Breast epithelium (tissue), 4 donors: ENCODE measurements at regions not wholly inside any gene's neighbourhood (a gene's known extent, or its start where the extent isn't known, plus 50 kb on each side); places are given as distances from the start of the nearest gene placed in this dataset.

ENCODE experiments used
- DNase-seq, 2 donors: peaks; one replicate each; pipeline ENCODE4 v3.0.0-alpha.2; 2019; ENCODE audit warnings: low spot score in 2 of 2
- H3K27ac ChIP-seq, 2 donors: fragments of 200-600 bp; sonication (generic) in 1 of 2; one replicate each; pipeline ENCODE4 v1.5.1; 2016 to 2019; ENCODE audit warnings: mild to moderate bottlenecking in 1 of 2
- H3K27me3 ChIP-seq, 2 donors: fragments of 200-600 bp; sonication (generic) in 1 of 2; one replicate each; pipeline versions ENCODE4 v1.5.1 to v1.6.0; 2017 to 2019; ENCODE audit warnings: control low read depth in 1 of 2, mild to moderate bottlenecking in 1 of 2
- H3K36me3 ChIP-seq: fragments of 200-600 bp; one replicate; pipeline ENCODE4 v1.5.1; 2019
- H3K4me1 ChIP-seq, 2 donors: fragments of 200-600 bp; sonication (generic); one replicate each; pipeline ENCODE4 v1.5.1; 2016 to 2019; ENCODE audit warnings: control low read depth in 1 of 2
- H3K4me3 ChIP-seq, 3 donors: fragments of 200-600 bp; sonication (generic); 1 replicate in 2 of 3; 2 replicates in 1 of 3; pipeline ENCODE4 v1.5.1; 2016 to 2019; ENCODE audit warnings: mild to moderate bottlenecking in 3 of 3, moderate library complexity in 2 of 3
- H3K9me3 ChIP-seq, 2 donors: fragments of 200-600 bp; sonication (generic) in 1 of 2; one replicate each; pipeline ENCODE4 v1.5.1; 2016 to 2019; ENCODE audit warnings: control low read depth in 1 of 2
- POLR2A ChIP-seq: fragments of 450-650 bp; IDR thresholded peaks from one replicate; pipeline ENCODE4 v1.6.1; 2016; ENCODE audit warnings: antibody characterized with exemption, mild to moderate bottlenecking, moderate library complexity
- POLR2AphosphoS5 ChIP-seq, 3 donors: sonication (generic); formaldehyde crosslinking; IDR thresholded peaks; one replicate each; pipeline ENCODE4 v1.6.1; 2017; ENCODE audit warnings: antibody characterized with exemption in 3 of 3
- intact Hi-C: fragments of 100-400 bp; cut with DNase I; formaldehyde crosslinking; loops from one replicate; pipeline ENCODE4 v1.15.1; 2023; ENCODE audit warnings: low total_unique reads
- TF ChIP-seq, protein P1 (sequence below), 3 donors: fragments of 450-650 bp; IDR thresholded peaks; one replicate each; pipeline ENCODE4 v1.5.1; 2016 to 2017; ENCODE audit warnings: antibody characterized with exemption in 3 of 3, mild to moderate bottlenecking in 3 of 3, moderate library complexity in 3 of 3

DNA sequence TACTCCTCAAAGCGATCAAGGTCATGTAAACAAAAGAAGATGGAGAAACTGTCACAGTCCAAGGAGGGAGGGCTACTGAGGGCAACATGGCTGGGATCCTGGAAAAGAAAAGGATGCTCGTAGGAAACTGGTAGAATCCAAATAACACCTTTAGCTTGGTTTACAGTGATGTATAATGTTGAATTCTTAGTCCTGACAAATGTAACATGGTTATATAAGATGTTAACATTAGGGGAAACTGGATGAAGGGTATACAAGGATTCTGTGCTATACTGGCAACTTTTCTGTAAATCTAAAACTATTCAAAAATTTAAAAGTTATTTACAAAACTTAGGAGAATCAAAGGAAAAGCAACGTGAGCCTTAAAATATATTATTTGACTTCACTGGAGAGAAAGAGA lies 257.0 kb downstream of the TTC32 start:
- no peak for DNase-seq
- Histone ChIP-seq H3K4me3 (no peak overlapping the region), H3K27ac (no peak overlapping the region), H3K4me1 (no peaks in the 10 kb centered on the region), H3K9me3 (no peaks in the 10 kb centered on the region), H3K36me3 (no peaks in the 10 kb centered on the region), H3K27me3 (no peaks in the 10 kb centered on the region)
- no peak for TF ChIP-seq POLR2A
- TF ChIP-seq, protein P1, sequence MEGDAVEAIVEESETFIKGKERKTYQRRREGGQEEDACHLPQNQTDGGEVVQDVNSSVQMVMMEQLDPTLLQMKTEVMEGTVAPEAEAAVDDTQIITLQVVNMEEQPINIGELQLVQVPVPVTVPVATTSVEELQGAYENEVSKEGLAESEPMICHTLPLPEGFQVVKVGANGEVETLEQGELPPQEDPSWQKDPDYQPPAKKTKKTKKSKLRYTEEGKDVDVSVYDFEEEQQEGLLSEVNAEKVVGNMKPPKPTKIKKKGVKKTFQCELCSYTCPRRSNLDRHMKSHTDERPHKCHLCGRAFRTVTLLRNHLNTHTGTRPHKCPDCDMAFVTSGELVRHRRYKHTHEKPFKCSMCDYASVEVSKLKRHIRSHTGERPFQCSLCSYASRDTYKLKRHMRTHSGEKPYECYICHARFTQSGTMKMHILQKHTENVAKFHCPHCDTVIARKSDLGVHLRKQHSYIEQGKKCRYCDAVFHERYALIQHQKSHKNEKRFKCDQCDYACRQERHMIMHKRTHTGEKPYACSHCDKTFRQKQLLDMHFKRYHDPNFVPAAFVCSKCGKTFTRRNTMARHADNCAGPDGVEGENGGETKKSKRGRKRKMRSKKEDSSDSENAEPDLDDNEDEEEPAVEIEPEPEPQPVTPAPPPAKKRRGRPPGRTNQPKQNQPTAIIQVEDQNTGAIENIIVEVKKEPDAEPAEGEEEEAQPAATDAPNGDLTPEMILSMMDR (IDR thresholded peaks at IDR 0.05): no peak
- TF ChIP-seq POLR2AphosphoS5 (IDR thresholded peaks at IDR 0.05): no peak
- intact Hi-C loops: no loop called here

- Histone ChIP-seq H3K27ac (no peak overlapping the region), H3K27me3 (no peaks in the 10 kb centered on the region), H3K4me1 (no peaks in the 10 kb centered on the region), H3K36me3 (no peaks in the 10 kb centered on the region), H3K9me3 (no peaks in the 10 kb centered on the region), H3K4me3 (no peak overlapping the region)
- intact Hi-C loops: no loop called here
- TF ChIP-seq, protein P1 (IDR thresholded peaks at IDR 0.05): no peak
- TF ChIP-seq POLR2A: no peak
- no peak for TF ChIP-seq POLR2AphosphoS5 (IDR thresholded peaks at IDR 0.05)
- DNase-seq: no peak
Measured at GRCh38 chr2:19643117-19643518, 258.7 kb downstream of the TTC32 start.

- no peaks in the 10 kb centered on the region for H3K27me3 ChIP-seq
- no peaks in the 10 kb centered on the region for H3K9me3 ChIP-seq
- intact Hi-C loops: no loop called here
- no peak for TF ChIP-seq POLR2A
- TF ChIP-seq POLR2AphosphoS5 (IDR thresholded peaks at IDR 0.05): no peak
- no peaks in the 10 kb centered on the region for H3K36me3 ChIP-seq
- H3K4me3 ChIP-seq: no peak overlapping the region
- no peaks in the 10 kb centered on the region for H3K4me1 ChIP-seq
- no peak overlapping the region for H3K27ac ChIP-seq
- no peak for DNase-seq
Measured at GRCh38 chr2:19642501-19642900, 259.3 kb downstream of the TTC32 start.

- no peaks in the 10 kb centered on the region for H3K27me3 ChIP-seq
- DNase-seq: no peak
- H3K9me3 ChIP-seq: no peaks in the 10 kb centered on the region
- no peaks in the 10 kb centered on the region for H3K4me1 ChIP-seq
- intact Hi-C loops: no loop called here
- no peak overlapping the region for H3K4me3 ChIP-seq
- H3K27ac ChIP-seq: no peak overlapping the region
- TF ChIP-seq POLR2A (no peak), POLR2AphosphoS5 (IDR thresholded peaks at IDR 0.05) (no peak)
- TF ChIP-seq, protein P1 (IDR thresholded peaks at IDR 0.05): no peak
- H3K36me3 ChIP-seq: no peaks in the 10 kb centered on the region
Measured at GRCh38 chr2:19635951-19636510, 265.8 kb downstream of the TTC32 start.

GRCh38 chr2:19632403-19632991 lies 269.3 kb downstream of the TTC32 start:
- Histone ChIP-seq H3K9me3 (peaks cover 0 to 6% of the 10 kb centered on the region in 2 donors), H3K27me3 (no peaks in the 10 kb centered on the region), H3K27ac (peak overlapping the region in 1 of 2 donors; percentile 15), H3K4me3 (no peak overlapping the region), H3K36me3 (no peaks in the 10 kb centered on the region), H3K4me1 (no peaks in the 10 kb centered on the region)
- intact Hi-C loops: no loop called here
- TF ChIP-seq POLR2AphosphoS5 (IDR thresholded peaks at IDR 0.05): peak in 1 of 3 donors; percentile 49
- TF ChIP-seq, protein P1 (IDR thresholded peaks at IDR 0.05): no peak
- peak in 1 of 2 donors; percentile 85 for DNase-seq
